Stomach (tissue), 8 donors: ENCODE measurements at regions not wholly inside any gene's neighbourhood (a gene's known extent, or its start where the extent isn't known, plus 50 kb on each side); places are given as distances from the start of the nearest gene placed in this dataset.
"Not testable (repeated sequence)": the region's sequence is repeated elsewhere in the genome, so short reads cannot be mapped to it uniquely, and the experiment has no call there.

Source experiments
- DNase-seq, 2 donors: peaks; one replicate each; pipeline versions ENCODE4 v3.0.0 to v3.0.0-alpha.2; 2013 to 2019
- H3K27ac ChIP-seq, 5 donors: fragments of 200-600 bp in 4 of 5; sonication (generic) in 4 of 5; one replicate each; pipeline ENCODE4 v1.5.1; 2013 to 2019; ENCODE audit warnings: mild to moderate bottlenecking in 1 of 5, moderate library complexity in 1 of 5
- H3K27me3 ChIP-seq, 3 donors: fragments of 200-600 bp; sonication (generic); one replicate each; pipeline ENCODE4 v1.5.1; 2017 to 2019; ENCODE audit warnings: mixed run types in 1 of 3
- H3K36me3 ChIP-seq, 4 donors: fragments of 200-600 bp; sonication (generic); 1 replicate in 3 of 4; 2 replicates in 1 of 4; pipeline ENCODE4 v1.5.1; 2016 to 2019
- H3K4me1 ChIP-seq, 4 donors: fragments of 200-600 bp; sonication (generic); one replicate each; pipeline ENCODE4 v1.5.1; 2016 to 2019
- H3K4me3 ChIP-seq, 4 donors: fragments of 200-600 bp; sonication (generic) in 3 of 4; one replicate each; pipeline ENCODE4 v1.5.1; 2016 to 2019; ENCODE audit warnings: mild to moderate bottlenecking in 1 of 4
- H3K9me3 ChIP-seq, 4 donors: fragments of 200-600 bp; sonication (generic); one replicate each; pipeline ENCODE4 v1.5.1; 2016 to 2019
- CTCF ChIP-seq, 7 experiments: fragments of 450-650 bp in 4 of 7; fragments of 200-600 bp in 3 of 7; sonication (generic) in 3 of 7; IDR thresholded peaks; one replicate each; pipeline ENCODE4 v1.5.1; 2016 to 2019; ENCODE audit warnings: antibody characterized with exemption in 7 of 7, control low read depth in 2 of 7, mild to moderate bottlenecking in 1 of 7
- EP300 ChIP-seq: sonication (generic); formaldehyde crosslinking; IDR thresholded peaks from one replicate; pipeline ENCODE4 v1.6.1; 2017; ENCODE audit warnings: antibody characterized with exemption
- POLR2A ChIP-seq, 4 donors: fragments of 450-650 bp; IDR thresholded peaks; one replicate each; pipeline ENCODE4 v1.6.1; 2016; ENCODE audit warnings: antibody characterized with exemption in 4 of 4, control low read depth in 2 of 4, mild to moderate bottlenecking in 1 of 4, moderate library complexity in 1 of 4
- POLR2AphosphoS5 ChIP-seq, 3 donors: sonication (generic); formaldehyde crosslinking; IDR thresholded peaks; one replicate each; pipeline ENCODE4 v1.6.1; 2016; ENCODE audit warnings: antibody characterized with exemption in 3 of 3
- WGBS, 5 donors: extraction: QIAGEN DNeasy Blood & Tissue Kit in 3 of 5; methylation state at CpG; one replicate each; pipeline versions ENCODE4 v1.1.5 to v1.1.7; 2013 to 2018; 5-methylcytosine and 5-hydroxymethylcytosine counted together
- intact Hi-C: fragments of 100-400 bp; cut with DNase I; formaldehyde crosslinking; loops from one replicate; pipeline ENCODE4 v1.15.1; 2023; ENCODE audit warnings: low total_unique reads
- donor health status: healthy with polysubstance abuse.
- donor health status: Bipolar disorder and iron deficiency.
- donor health status: healthy.

GRCh38 chr15:98547741-98548138 is 100.6 kb upstream of the IGF1R start:
- no peaks in the 10 kb centered on the region for H3K9me3 ChIP-seq
- TF ChIP-seq POLR2A (IDR thresholded peaks at IDR 0.05) = no peak
- no peak for TF ChIP-seq EP300
- TF ChIP-seq POLR2AphosphoS5 (IDR thresholded peaks at IDR 0.05) = no peak
- no peak for TF ChIP-seq CTCF (IDR thresholded peaks at IDR 0.05)
- WGBS, 5 donors = 2 to 10% (median 6%) methylated on average over 13 to 19 of the region's 19 CpGs
- peak overlapping the region; percentile 44 to 57 (median 55) for H3K4me3 ChIP-seq
- H3K27ac ChIP-seq = peak overlapping the region; percentile 11 to 86 (median 80)
- no peaks in the 10 kb centered on the region for H3K36me3 ChIP-seq
- H3K4me1 ChIP-seq = peaks cover 15 to 24% (median 18%) of the 10 kb centered on the region in 4 donors
- intact Hi-C loops = no loop called here
- DNase-seq = peak in 1 of 2 donors; percentile 74
- H3K27me3 ChIP-seq = peaks cover 0 to 22% (median 17%) of the 10 kb centered on the region in 3 donors

- intact Hi-C loops = no loop called here
- peaks cover 0 to 22% (median 17%) of the 10 kb centered on the region in 3 donors for H3K27me3 ChIP-seq
- WGBS, 5 donors = 0 to 4% (median 1%) methylated on average over 50 to 65 of the region's 65 CpGs
- peak overlapping the region; percentile 44 to 57 (median 55) for H3K4me3 ChIP-seq
- DNase-seq = peak; percentile 44 to 90
- no peaks in the 10 kb centered on the region for H3K36me3 ChIP-seq
- no peak for TF ChIP-seq EP300
- TF ChIP-seq POLR2AphosphoS5 (IDR thresholded peaks at IDR 0.05) = peak in 2 of 3 donors; percentile 33 to 76
- H3K9me3 ChIP-seq = no peaks in the 10 kb centered on the region
- peak overlapping the region; percentile 11 to 86 (median 80) for H3K27ac ChIP-seq
- peaks cover 15 to 25% (median 20%) of the 10 kb centered on the region in 4 donors for H3K4me1 ChIP-seq
Measured at GRCh38 chr15:98548139-98548971, 100.0 kb upstream of the IGF1R start.

GRCh38 chr15:98549003-98549402 is 99.3 kb upstream of the IGF1R start:
- Histone ChIP-seq H3K27me3 (peaks cover 0 to 22% (median 17%) of the 10 kb centered on the region in 3 donors), H3K4me3 (peak overlapping the region; percentile 44 to 57 (median 55)), H3K27ac (peak overlapping the region in 4 of 5 donors; percentile 70 to 86 (median 82)), H3K36me3 (no peaks in the 10 kb centered on the region), H3K4me1 (peaks cover 15 to 32% (median 21%) of the 10 kb centered on the region in 4 donors), H3K9me3 (no peaks in the 10 kb centered on the region)
- no peak for DNase-seq
- TF ChIP-seq POLR2AphosphoS5 (IDR thresholded peaks at IDR 0.05) (no peak), POLR2A (IDR thresholded peaks at IDR 0.05) (no peak), EP300 (no peak)
- intact Hi-C loops = no loop called here
- 67 to 74% (median 70%) methylated on average over 11 of the region's 11 CpGs for WGBS, 5 donors

- Histone ChIP-seq H3K4me1 (peaks cover 15 to 39% (median 22%) of the 10 kb centered on the region in 4 donors), H3K27me3 (peaks cover 0 to 22% (median 17%) of the 10 kb centered on the region in 3 donors), H3K36me3 (no peaks in the 10 kb centered on the region), H3K27ac (no peak overlapping the region), H3K9me3 (no peaks in the 10 kb centered on the region), H3K4me3 (no peak overlapping the region)
- intact Hi-C loops = no loop called here
- no peak for TF ChIP-seq EP300
- 94 to 99% (median 96%) methylated on average over 7 to 26 of the region's 26 CpGs for WGBS, 5 donors
- no peak for DNase-seq
Measured at GRCh38 chr15:98549741-98550140, 98.6 kb upstream of the IGF1R start.

GRCh38 chr15:98550363-98550762 is 98.0 kb upstream of the IGF1R start:
- intact Hi-C loops, H3K4me3 ChIP-seq, DNase-seq, H3K27ac ChIP-seq, H3K9me3 ChIP-seq, H3K36me3 ChIP-seq: not testable (repeated sequence)
- peaks cover 15 to 42% (median 22%) of the 10 kb centered on the region in 4 donors for H3K4me1 ChIP-seq
- WGBS, 5 donors = 87 to 99% (median 93%) methylated on average over 7 of the region's 7 CpGs
- H3K27me3 ChIP-seq = peaks cover 0 to 22% (median 17%) of the 10 kb centered on the region in 3 donors

GRCh38 chr15:98551936-98552562 is 96.3 kb upstream of the IGF1R start:
- Histone ChIP-seq H3K4me3 (no peak overlapping the region), H3K4me1 (peaks cover 15 to 42% (median 22%) of the 10 kb centered on the region in 4 donors), H3K36me3 (no peaks in the 10 kb centered on the region), H3K27ac (no peak overlapping the region), H3K9me3 (no peaks in the 10 kb centered on the region), H3K27me3 (peaks cover 0 to 22% (median 17%) of the 10 kb centered on the region in 3 donors)
- WGBS, 5 donors = 83 to 89% (median 88%) methylated on average over 11 of the region's 11 CpGs
- TF ChIP-seq POLR2AphosphoS5 (IDR thresholded peaks at IDR 0.05) = no peak
- TF ChIP-seq EP300 = no peak
- TF ChIP-seq CTCF (IDR thresholded peaks at IDR 0.05) = no peak
- TF ChIP-seq POLR2A (IDR thresholded peaks at IDR 0.05) = no peak
- DNase-seq = no peak
- intact Hi-C loops = no loop called here
